Breast epithelium (tissue), 4 donors: ENCODE measurements at regions not wholly inside any gene's neighbourhood (a gene's known extent, or its start where the extent isn't known, plus 50 kb on each side); places are given as distances from the start of the nearest gene placed in this dataset.
"Not testable (repeated sequence)": the region's sequence is repeated elsewhere in the genome, so short reads cannot be mapped to it uniquely, and the experiment has no call there.

ENCODE experiments used
- DNase-seq, 2 donors: peaks; one replicate each; pipeline ENCODE4 v3.0.0-alpha.2; 2019; ENCODE audit warnings: low spot score in 2 of 2
- H3K27ac ChIP-seq, 2 donors: fragments of 200-600 bp; sonication (generic) in 1 of 2; one replicate each; pipeline ENCODE4 v1.5.1; 2016 to 2019; ENCODE audit warnings: mild to moderate bottlenecking in 1 of 2
- H3K27me3 ChIP-seq, 2 donors: fragments of 200-600 bp; sonication (generic) in 1 of 2; one replicate each; pipeline versions ENCODE4 v1.5.1 to v1.6.0; 2017 to 2019; ENCODE audit warnings: control low read depth in 1 of 2, mild to moderate bottlenecking in 1 of 2
- H3K36me3 ChIP-seq: fragments of 200-600 bp; one replicate; pipeline ENCODE4 v1.5.1; 2019
- H3K4me1 ChIP-seq, 2 donors: fragments of 200-600 bp; sonication (generic); one replicate each; pipeline ENCODE4 v1.5.1; 2016 to 2019; ENCODE audit warnings: control low read depth in 1 of 2
- H3K4me3 ChIP-seq, 3 donors: fragments of 200-600 bp; sonication (generic); 1 replicate in 2 of 3; 2 replicates in 1 of 3; pipeline ENCODE4 v1.5.1; 2016 to 2019; ENCODE audit warnings: mild to moderate bottlenecking in 3 of 3, moderate library complexity in 2 of 3
- H3K9me3 ChIP-seq, 2 donors: fragments of 200-600 bp; sonication (generic) in 1 of 2; one replicate each; pipeline ENCODE4 v1.5.1; 2016 to 2019; ENCODE audit warnings: control low read depth in 1 of 2
- POLR2A ChIP-seq: fragments of 450-650 bp; IDR thresholded peaks from one replicate; pipeline ENCODE4 v1.6.1; 2016; ENCODE audit warnings: antibody characterized with exemption, mild to moderate bottlenecking, moderate library complexity
- POLR2AphosphoS5 ChIP-seq, 3 donors: sonication (generic); formaldehyde crosslinking; IDR thresholded peaks; one replicate each; pipeline ENCODE4 v1.6.1; 2017; ENCODE audit warnings: antibody characterized with exemption in 3 of 3
- intact Hi-C: fragments of 100-400 bp; cut with DNase I; formaldehyde crosslinking; loops from one replicate; pipeline ENCODE4 v1.15.1; 2023; ENCODE audit warnings: low total_unique reads
- TF ChIP-seq, protein P1 (sequence below), 3 donors: fragments of 450-650 bp; IDR thresholded peaks; one replicate each; pipeline ENCODE4 v1.5.1; 2016 to 2017; ENCODE audit warnings: antibody characterized with exemption in 3 of 3, mild to moderate bottlenecking in 3 of 3, moderate library complexity in 3 of 3

DNA sequence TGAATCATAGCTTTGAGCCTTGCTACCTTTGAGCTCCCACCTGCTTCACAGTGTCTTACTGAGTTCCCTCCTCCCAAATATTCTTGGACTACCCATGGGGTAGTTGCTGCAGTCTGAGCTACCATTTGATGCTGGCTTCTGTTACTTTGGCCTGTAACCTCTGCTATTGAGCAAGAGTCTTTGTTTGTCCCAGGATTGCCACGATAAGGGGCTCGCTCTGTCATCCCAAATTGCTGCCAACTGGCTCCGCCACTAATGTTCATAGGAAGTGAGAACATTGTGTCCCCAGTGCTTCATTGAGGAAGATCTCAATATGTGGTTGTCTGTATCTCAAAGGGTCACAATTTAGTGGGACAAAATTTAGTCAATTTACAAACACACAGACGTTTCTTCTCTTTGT is 103.8 kb downstream of the TRIM43 start:
- H3K27ac ChIP-seq: no peak overlapping the region
- intact Hi-C loops: no loop called here
- no peaks in the 10 kb centered on the region for H3K9me3 ChIP-seq
- H3K27me3 ChIP-seq: no peaks in the 10 kb centered on the region
- no peaks in the 10 kb centered on the region for H3K4me1 ChIP-seq
- H3K36me3 ChIP-seq: no peaks in the 10 kb centered on the region
- no peak overlapping the region for H3K4me3 ChIP-seq
- no peak for TF ChIP-seq POLR2A
- TF ChIP-seq, protein P1, sequence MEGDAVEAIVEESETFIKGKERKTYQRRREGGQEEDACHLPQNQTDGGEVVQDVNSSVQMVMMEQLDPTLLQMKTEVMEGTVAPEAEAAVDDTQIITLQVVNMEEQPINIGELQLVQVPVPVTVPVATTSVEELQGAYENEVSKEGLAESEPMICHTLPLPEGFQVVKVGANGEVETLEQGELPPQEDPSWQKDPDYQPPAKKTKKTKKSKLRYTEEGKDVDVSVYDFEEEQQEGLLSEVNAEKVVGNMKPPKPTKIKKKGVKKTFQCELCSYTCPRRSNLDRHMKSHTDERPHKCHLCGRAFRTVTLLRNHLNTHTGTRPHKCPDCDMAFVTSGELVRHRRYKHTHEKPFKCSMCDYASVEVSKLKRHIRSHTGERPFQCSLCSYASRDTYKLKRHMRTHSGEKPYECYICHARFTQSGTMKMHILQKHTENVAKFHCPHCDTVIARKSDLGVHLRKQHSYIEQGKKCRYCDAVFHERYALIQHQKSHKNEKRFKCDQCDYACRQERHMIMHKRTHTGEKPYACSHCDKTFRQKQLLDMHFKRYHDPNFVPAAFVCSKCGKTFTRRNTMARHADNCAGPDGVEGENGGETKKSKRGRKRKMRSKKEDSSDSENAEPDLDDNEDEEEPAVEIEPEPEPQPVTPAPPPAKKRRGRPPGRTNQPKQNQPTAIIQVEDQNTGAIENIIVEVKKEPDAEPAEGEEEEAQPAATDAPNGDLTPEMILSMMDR (IDR thresholded peaks at IDR 0.05): no peak
- peak in 2 of 3 donors; percentile 13 to 28 for TF ChIP-seq POLR2AphosphoS5 (IDR thresholded peaks at IDR 0.05)
- no peak for DNase-seq

DNA sequence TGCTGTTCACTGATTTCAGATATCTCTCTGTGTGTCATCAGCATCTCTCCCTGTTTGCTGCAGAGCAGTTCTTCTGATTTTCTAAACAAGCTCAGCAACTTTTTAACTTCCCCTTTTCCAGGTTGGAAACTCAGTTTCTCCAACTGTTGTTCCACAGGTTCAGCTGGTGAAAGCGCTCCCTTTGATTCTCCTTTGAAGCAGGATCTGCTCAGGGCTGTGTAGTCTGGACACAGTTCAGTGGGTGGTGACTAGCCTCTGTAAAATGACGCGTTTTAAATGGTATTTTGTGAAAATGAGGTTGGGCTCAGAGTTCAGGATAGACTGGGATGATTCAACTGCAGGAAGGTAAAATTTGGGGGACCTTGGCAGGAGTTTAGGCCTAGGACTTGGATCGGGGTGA is 106.3 kb downstream of the TRIM43 start:
- Histone ChIP-seq H3K36me3 (no peaks in the 10 kb centered on the region), H3K4me3 (no peak overlapping the region), H3K27me3 (no peaks in the 10 kb centered on the region), H3K9me3 (no peaks in the 10 kb centered on the region), H3K4me1 (no peaks in the 10 kb centered on the region), H3K27ac (no peak overlapping the region)
- no peak for TF ChIP-seq POLR2AphosphoS5 (IDR thresholded peaks at IDR 0.05)
- TF ChIP-seq POLR2A: no peak
- TF ChIP-seq, protein P1 (IDR thresholded peaks at IDR 0.05): no peak
- no peak for DNase-seq
- intact Hi-C loops: no loop called here

GRCh38 chr2:95699201-95700184 is 107.7 kb downstream of the TRIM43 start:
- H3K27me3 ChIP-seq, H3K4me1 ChIP-seq, H3K9me3 ChIP-seq, H3K4me3 ChIP-seq, DNase-seq, H3K36me3 ChIP-seq, intact Hi-C loops, H3K27ac ChIP-seq: not testable (repeated sequence)

DNA sequence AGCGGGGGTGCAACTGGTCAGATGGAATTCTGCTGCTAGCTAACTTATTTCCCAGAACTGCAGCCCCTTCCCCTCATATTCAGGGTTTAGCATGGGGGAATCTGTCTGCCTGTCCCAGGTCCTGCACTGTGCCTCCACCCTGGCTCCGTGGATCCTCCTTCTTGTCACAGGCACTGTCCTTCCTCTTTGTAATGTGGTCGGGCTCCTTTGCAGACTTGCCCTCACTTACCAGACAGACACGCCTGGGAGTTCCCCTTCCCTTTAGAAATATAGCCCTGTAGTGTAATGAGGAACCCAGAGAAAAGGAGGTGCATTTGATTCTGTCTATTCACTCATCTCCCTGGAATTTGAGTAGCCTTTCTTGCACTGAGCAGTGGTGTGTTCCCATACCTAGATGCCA is 108.7 kb downstream of the TRIM43 start:
- DNase-seq: no peak
- no peak overlapping the region for H3K27ac ChIP-seq
- H3K27me3 ChIP-seq: no peaks in the 10 kb centered on the region
- H3K4me1 ChIP-seq: no peaks in the 10 kb centered on the region
- intact Hi-C loops: no loop called here
- no peaks in the 10 kb centered on the region for H3K9me3 ChIP-seq
- H3K4me3 ChIP-seq: no peak overlapping the region
- TF ChIP-seq POLR2A (no peak), POLR2AphosphoS5 (IDR thresholded peaks at IDR 0.05) (no peak)
- TF ChIP-seq, protein P1 (IDR thresholded peaks at IDR 0.05): no peak
- H3K36me3 ChIP-seq: no peaks in the 10 kb centered on the region

GRCh38 chr2:95702471-95702870 is 110.7 kb downstream of the TRIM43 start:
- intact Hi-C loops: no loop called here
- Histone ChIP-seq H3K27ac (no peak overlapping the region), H3K4me3 (no peak overlapping the region), H3K9me3 (no peaks in the 10 kb centered on the region), H3K36me3 (no peaks in the 10 kb centered on the region), H3K4me1 (no peaks in the 10 kb centered on the region), H3K27me3 (no peaks in the 10 kb centered on the region)
- TF ChIP-seq, protein P1 (IDR thresholded peaks at IDR 0.05): no peak
- TF ChIP-seq POLR2A (no peak), POLR2AphosphoS5 (IDR thresholded peaks at IDR 0.05) (no peak)
- DNase-seq: no peak

DNA sequence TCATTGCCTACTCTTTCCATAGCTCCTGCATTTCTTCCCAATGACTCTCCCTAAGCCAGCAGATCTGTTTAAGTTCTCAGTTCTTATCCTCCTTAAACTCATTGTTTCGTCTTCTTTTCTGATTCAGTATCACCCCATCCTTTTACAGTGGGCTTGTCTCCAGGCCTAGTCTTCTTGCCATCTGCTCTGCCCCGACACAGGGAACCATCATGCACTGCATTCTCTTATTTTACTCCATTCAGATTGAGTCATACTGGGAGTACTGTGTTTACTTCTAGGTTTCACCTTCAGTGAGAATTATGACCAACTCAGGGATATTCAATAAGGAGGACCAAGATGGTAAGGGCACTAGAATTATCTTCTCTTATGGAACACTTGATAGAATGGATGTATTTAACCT is 115.4 kb downstream of the TRIM43 start:
- H3K9me3 ChIP-seq, H3K36me3 ChIP-seq, H3K4me1 ChIP-seq, H3K27me3 ChIP-seq, H3K4me3 ChIP-seq, intact Hi-C loops, H3K27ac ChIP-seq, DNase-seq: not testable (repeated sequence)
